HepG2 (cell line): ENCODE measurements at regions not wholly inside any gene's neighbourhood (a gene's known extent, or its start where the extent isn't known, plus 50 kb on each side); places are given as distances from the start of the nearest gene placed in this dataset.

Experiments used
- ATAC-seq: fragments of 200-7000 bp; cut with Tn5 transposase; 3 replicates; pipeline ENCODE4 v1.9.1; 2020; ENCODE audit warnings: mild to moderate bottlenecking, moderate library complexity
- BruUV-seq: library from RNA; stranded (reverse); fragments of 400-500 nt; replicated peaks from 2 replicates; lab custom pipeline; 2021; lab: Mats Ljungman, UMichigan
- CTCF ChIA-PET: fragments of 300-600 bp; formaldehyde crosslinking; extraction: SDS; loops from one replicate; lab custom pipeline; 2021; ENCODE audit warnings: low total read pairs, inconsistent platforms, low intra/inter-chr PET ratio; lab: Yijun Ruan, JAX
- POLR2A ChIA-PET: fragments of 350-600 bp; sonication (Branson Sonifier 250); formaldehyde crosslinking; loops from one replicate; lab custom pipeline; 2020; ENCODE audit warnings: antibody characterized with exemption, inconsistent platforms; lab: Yijun Ruan, JAX
- DNase-seq: peaks from one replicate; pipeline ENCODE4 v3.0.0-alpha.2; 2015; ENCODE audit warnings: low spot score
- FAIRE-seq: peaks from 3 replicates; lab custom pipeline; 2011; peaks lifted over from hg19 to GRCh38; lab: Jason Lieb, UNC
- H2AFZ ChIP-seq: one replicate; pipeline ENCODE4 v1.6.1; 2011; ENCODE audit warnings: low read length, inconsistent platforms
- H3K27ac ChIP-seq: fragments of 300-600 bp; 3 replicates; pipeline ENCODE4 v1.8.0; 2011; ENCODE audit warnings: mixed run types, mild to moderate bottlenecking, mixed read lengths, low read length, inconsistent platforms; ENCODE audit not compliant: insufficient read depth; ENCODE audit errors: extremely low read length
- H3K27me3 ChIP-seq, 2 experiments: fragments of 200-600 bp in 1 of 2; 2 replicates in 1 of 2; 3 replicates in 1 of 2; pipeline versions ENCODE4 v1.6.0 to v1.8.0; 2011; ENCODE audit warnings: low read length in 2 of 2, mild to moderate bottlenecking in 2 of 2, moderate library complexity in 2 of 2, inconsistent platforms in 1 of 2; ENCODE audit not compliant: insufficient read depth in 2 of 2, control insufficient read depth in 1 of 2
- H3K36me3 ChIP-seq, 2 experiments: fragments of 200-600 bp in 1 of 2; replicated peaks in 1 of 2; 2 replicates in 1 of 2; 3 replicates in 1 of 2; pipeline versions ENCODE4 v1.5.1 to v1.8.0; 2011; ENCODE audit warnings: low read length in 2 of 2, inconsistent platforms in 1 of 2; ENCODE audit not compliant: insufficient read depth in 2 of 2, control insufficient read depth in 1 of 2
- H3K4me1 ChIP-seq: 2 replicates; pipeline ENCODE4 v1.5.1; 2012; ENCODE audit warnings: low read length, inconsistent platforms; ENCODE audit not compliant: insufficient read depth
- H3K4me2 ChIP-seq: 2 replicates; pipeline ENCODE4 v1.6.0; 2011; ENCODE audit warnings: low read depth, low read length, inconsistent platforms
- H3K4me3 ChIP-seq, 3 experiments: fragments of 200-600 bp in 1 of 3; sonication (generic), shearing (Covaris generic) in 1 of 3; replicated peaks in 1 of 3; 2 replicates each; pipeline ENCODE4 v1.5.1; 2011 to 2016; ENCODE audit warnings: low read length in 3 of 3, inconsistent platforms in 2 of 3, low read depth in 2 of 3, mild to moderate bottlenecking in 2 of 3, control low read depth in 1 of 3, mixed read lengths in 1 of 3; ENCODE audit not compliant: insufficient read depth in 1 of 3
- H3K79me2 ChIP-seq: one replicate; pipeline ENCODE4 v1.6.1; 2011; ENCODE audit warnings: low read length, inconsistent platforms; ENCODE audit not compliant: insufficient read depth
- H3K9ac ChIP-seq: 2 replicates; pipeline ENCODE4 v1.6.0; 2011; ENCODE audit warnings: mild to moderate bottlenecking, low read depth, low read length, inconsistent platforms; ENCODE audit not compliant: insufficient read depth
- H3K9me3 ChIP-seq: 2 replicates; pipeline ENCODE4 v1.5.1; 2012; ENCODE audit warnings: mild to moderate bottlenecking, low read length
- H4K20me1 ChIP-seq: 2 replicates; pipeline ENCODE4 v1.6.0; 2011; ENCODE audit warnings: inconsistent platforms, mild to moderate bottlenecking, low read length, moderate library complexity; ENCODE audit not compliant: insufficient read depth
- AKNA ChIP-seq: sonication (generic); formaldehyde crosslinking; IDR thresholded peaks from 2 replicates; pipeline ENCODE4 v1.4.0; 2020; ENCODE audit warnings: missing genetic modification reagents, borderline replicate concordance
- DRAP1 ChIP-seq: IDR thresholded peaks from 2 replicates; pipeline ENCODE4 v1.6.1; 2016; ENCODE audit warnings: missing genetic modification reagents, missing compliant biosample characterization
- HOMEZ ChIP-seq: IDR thresholded peaks from 2 replicates; pipeline ENCODE4 v1.6.1; 2016; ENCODE audit warnings: low read depth
- KLF16 ChIP-seq, 2 experiments: sonication (generic) in 1 of 2; formaldehyde crosslinking in 1 of 2; IDR thresholded peaks; 2 replicates each; pipeline versions ENCODE4 v1.6.1 to v1.8.0; 2016 to 2023; ENCODE audit warnings: missing genetic modification reagents in 2 of 2, missing compliant biosample characterization in 1 of 2
- NFIB ChIP-seq: sonication (generic); formaldehyde crosslinking; IDR thresholded peaks from 2 replicates; pipeline ENCODE4 v1.9.0; 2021; ENCODE audit warnings: missing genetic modification reagents, mild to moderate bottlenecking, borderline replicate concordance
- TIGD3 ChIP-seq: sonication (generic); formaldehyde crosslinking; IDR thresholded peaks from 2 replicates; pipeline ENCODE4 v1.5.1; 2020; ENCODE audit warnings: mild to moderate bottlenecking, missing genetic modification reagents, borderline replicate concordance
- UBTF ChIP-seq: sonication (generic); formaldehyde crosslinking; IDR thresholded peaks from 2 replicates; pipeline ENCODE4 v1.4.0; 2020; ENCODE audit warnings: mild to moderate bottlenecking, missing genetic modification reagents
- ZKSCAN8 ChIP-seq: IDR thresholded peaks from 2 replicates; pipeline ENCODE4 v1.6.1; 2016; ENCODE audit warnings: borderline replicate concordance, missing genetic modification reagents, missing compliant biosample characterization
- ZNF274 ChIP-seq: sonication (generic); formaldehyde crosslinking; IDR thresholded peaks from 2 replicates; pipeline ENCODE4 v1.5.1; 2020; ENCODE audit warnings: mild to moderate bottlenecking, missing genetic modification reagents
- ZNF496 ChIP-seq: sonication (generic); formaldehyde crosslinking; IDR thresholded peaks from 2 replicates; pipeline ENCODE4 v1.8.1; 2023; ENCODE audit warnings: mild to moderate bottlenecking, moderate library complexity, missing genetic modification reagents; ENCODE audit not compliant: insufficient replicate concordance
- ZNF670 ChIP-seq: sonication (generic); formaldehyde crosslinking; IDR thresholded peaks from 2 replicates; pipeline ENCODE4 v1.8.0; 2022; ENCODE audit warnings: mild to moderate bottlenecking, missing genetic modification reagents, borderline replicate concordance
- ZSCAN21 ChIP-seq: sonication (generic); formaldehyde crosslinking; IDR thresholded peaks from 2 replicates; pipeline ENCODE4 v1.8.0; 2022; ENCODE audit warnings: mild to moderate bottlenecking, missing genetic modification reagents, moderate library complexity, borderline replicate concordance
- whole genome bisulfite sequencing: methylation state at CpG from one replicate; pipeline ENCODE4 v1.1.6; 2017; ENCODE audit warnings: low lambda C conversion rate; 5-methylcytosine and 5-hydroxymethylcytosine counted together
- in situ Hi-C: cut with HindIII; loops from 2 replicates; pipeline ENCODE4 v1.10.0; 2017; ENCODE audit warnings: low pct_unique_long_range_greater_than_20kb; ENCODE audit not compliant: extremely low pct_ligation_motif_present
- intact Hi-C: fragments of 100-400 bp; cut with micrococcal nuclease; formaldehyde crosslinking; loops from one replicate; pipeline ENCODE4 v1.10.0; 2022; ENCODE audit not compliant: unreplicated experiment

- no peaks in the 10 kb centered on the region for H3K27me3 ChIP-seq
- H3K4me2 ChIP-seq: no peak overlapping the region
- H3K9ac ChIP-seq: no peak overlapping the region
- 0% methylated on average over 2 of the region's 2 CpGs for WGBS
- ChIA-PET POLR2A (no interaction called here), CTCF (no interaction called here)
- in situ Hi-C loops: no loop called here
- no peaks in the 10 kb centered on the region for H4K20me1 ChIP-seq
- H3K9me3 ChIP-seq: 0 out of 2 replicates have a peak, but pooled peaks cover 7% of the 10 kb centered on the region
- intact Hi-C loops: no loop called here
- H3K4me1 ChIP-seq: no peaks in the 10 kb centered on the region
- H3K4me3 ChIP-seq: no peak overlapping the region
- FAIRE-seq (no peak), DNase-seq (no peak), ATAC-seq (no peak)
- BruUV-seq: no TSS peak
- H2AFZ ChIP-seq: no peak overlapping the region
- no peak overlapping the region for H3K27ac ChIP-seq
- no peaks in the 10 kb centered on the region for H3K79me2 ChIP-seq
- H3K36me3 ChIP-seq: no peaks in the 10 kb centered on the region
- TF ChIP-seq HOMEZ (CRISPR knock-in tag): no peak
- no peak for TF ChIP-seq KLF16 (CRISPR knock-in tag; IDR thresholded peaks at IDR 0.05)
- no peak for TF ChIP-seq AKNA (CRISPR knock-in tag)
- TF ChIP-seq ZNF274: no peak
- TF ChIP-seq ZNF496 (CRISPR knock-in tag): no peak
- no peak for TF ChIP-seq ZKSCAN8 (CRISPR knock-in tag)
- TF ChIP-seq NFIB (CRISPR knock-in tag): no peak
- TF ChIP-seq ZNF670 (CRISPR knock-in tag): no peak
- TF ChIP-seq UBTF (CRISPR knock-in tag): no peak
- no peak for TF ChIP-seq DRAP1 (CRISPR knock-in tag)
- no peak for TF ChIP-seq ZSCAN21
- no peak for TF ChIP-seq TIGD3 (CRISPR knock-in tag)
Measured at GRCh38 chr11:29017941-29018340, 909.8 kb downstream of the METTL15 start.
